Activated B cell treated with CpG ODN at 0.5 μM for 24 hours (primary cell): ENCODE measurements at regions not wholly inside any gene's neighbourhood (a gene's known extent, or its start where the extent isn't known, plus 50 kb on each side); places are given as distances from the start of the nearest gene placed in this dataset.

Experiments used
- ATAC-seq: fragments of 200-7000 bp; cut with Tn5 transposase; one replicate; pipeline ENCODE4 v1.10.0; 2021; ENCODE audit warnings: low read depth, mild to moderate bottlenecking, moderate library complexity
- CTCF ChIA-PET: fragments of 350-600 bp; sonication (Branson Sonifier 250); formaldehyde crosslinking; loops from one replicate; lab custom pipeline; 2021; ENCODE audit warnings: antibody characterized with exemption; lab: Charles Lee
- POLR2A ChIA-PET: fragments of 350-600 bp; sonication (Branson Sonifier 250); formaldehyde crosslinking; loops from one replicate; lab custom pipeline; 2021; ENCODE audit warnings: antibody characterized with exemption; lab: Charles Lee
- DNase-seq: peaks from one replicate; pipeline ENCODE4 v3.0.0; 2022
- H3K27ac Mint-ChIP-seq: one replicate; pipeline ENCODE4 v1.8.0; 2020; ENCODE audit warnings: mixed read lengths
- H3K27me3 Mint-ChIP-seq: one replicate; pipeline ENCODE4 v1.8.0; 2021; ENCODE audit warnings: mixed read lengths
- H3K36me3 Mint-ChIP-seq: one replicate; pipeline ENCODE4 v1.8.0; 2021; ENCODE audit warnings: low read depth, mixed read lengths
- H3K4me1 Mint-ChIP-seq: one replicate; pipeline ENCODE4 v1.8.0; 2021; ENCODE audit warnings: mixed read lengths
- H3K4me3 Mint-ChIP-seq: one replicate; pipeline ENCODE4 v1.8.0; 2020; ENCODE audit warnings: mild to moderate bottlenecking, mixed read lengths
- H3K9me3 Mint-ChIP-seq: one replicate; pipeline ENCODE4 v1.8.0; 2020; ENCODE audit warnings: mixed read lengths
- CTCF ChIP-seq: fragments of 200-600 bp; IDR thresholded peaks from one replicate; pipeline ENCODE4 v1.8.0; 2022; ENCODE audit warnings: antibody characterized with exemption, mild to moderate bottlenecking
- intact Hi-C: fragments of 100-400 bp; cut with micrococcal nuclease; formaldehyde crosslinking; loops from one replicate; pipeline ENCODE4 v1.15.1; 2024

- ChIA-PET CTCF (no interaction called here), POLR2A (no interaction called here)
- H3K4me3 Mint-ChIP-seq = no peak overlapping the region
- TF ChIP-seq CTCF = no peak
- no peak overlapping the region for H3K27ac Mint-ChIP-seq
- H3K36me3 Mint-ChIP-seq = no peaks in the 10 kb centered on the region
- ATAC-seq (no peak), DNase-seq (no peak)
- peaks cover 5% of the 10 kb centered on the region for H3K27me3 Mint-ChIP-seq
- no peaks in the 10 kb centered on the region for H3K4me1 Mint-ChIP-seq
- no peaks in the 10 kb centered on the region for H3K9me3 Mint-ChIP-seq
- intact Hi-C loops = no loop called here
Measured at GRCh38 chr18:21928925-21929324, 188.3 kb downstream of the MIB1 start.

GRCh38 chr18:21930177-21930576 lies 189.6 kb downstream of the MIB1 start:
- Mint-ChIP-seq H3K27me3 (peaks cover 5% of the 10 kb centered on the region), H3K4me3 (no peak overlapping the region), H3K9me3 (no peaks in the 10 kb centered on the region), H3K4me1 (no peaks in the 10 kb centered on the region), H3K36me3 (no peaks in the 10 kb centered on the region), H3K27ac (no peak overlapping the region)
- intact Hi-C loops = no loop called here
- no peak for TF ChIP-seq CTCF
- ATAC-seq (no peak), DNase-seq (no peak)
- ChIA-PET POLR2A (no interaction called here), CTCF (no interaction called here)

- TF ChIP-seq CTCF = no peak
- Mint-ChIP-seq H3K27ac (no peak overlapping the region), H3K27me3 (peaks cover 7% of the 10 kb centered on the region), H3K36me3 (no peaks in the 10 kb centered on the region), H3K4me3 (no peak overlapping the region), H3K9me3 (no peaks in the 10 kb centered on the region), H3K4me1 (no peaks in the 10 kb centered on the region)
- intact Hi-C loops = no loop called here
- CTCF ChIA-PET = no interaction called here
- no peak for DNase-seq
- ATAC-seq = no peak
- POLR2A ChIA-PET = no interaction called here
Measured at GRCh38 chr18:21933931-21934765, 193.6 kb downstream of the MIB1 start.

GRCh38 chr18:21934766-21935015 lies 194.1 kb downstream of the MIB1 start:
- no peak overlapping the region for H3K4me3 Mint-ChIP-seq
- H3K4me1 Mint-ChIP-seq = no peaks in the 10 kb centered on the region
- intact Hi-C loops = no loop called here
- ATAC-seq (no peak), DNase-seq (no peak)
- CTCF ChIA-PET = no interaction called here
- no peak overlapping the region for H3K27ac Mint-ChIP-seq
- no peak for TF ChIP-seq CTCF
- H3K36me3 Mint-ChIP-seq = no peaks in the 10 kb centered on the region
- POLR2A ChIA-PET = no interaction called here
- H3K9me3 Mint-ChIP-seq = no peaks in the 10 kb centered on the region
- peaks cover 7% of the 10 kb centered on the region for H3K27me3 Mint-ChIP-seq

GRCh38 chr18:21943456-21943855 lies 202.9 kb downstream of the MIB1 start:
- peaks cover 2% of the 10 kb centered on the region for H3K27me3 Mint-ChIP-seq
- no peaks in the 10 kb centered on the region for H3K4me1 Mint-ChIP-seq
- POLR2A ChIA-PET = no interaction called here
- H3K9me3 Mint-ChIP-seq = no peaks in the 10 kb centered on the region
- intact Hi-C loops = no loop called here
- CTCF ChIA-PET = no interaction called here
- no peak for DNase-seq
- no peak for ATAC-seq
- no peak for TF ChIP-seq CTCF
- no peak overlapping the region for H3K4me3 Mint-ChIP-seq
- no peak overlapping the region for H3K27ac Mint-ChIP-seq
- H3K36me3 Mint-ChIP-seq = no peaks in the 10 kb centered on the region
